ENCODE measurements at regions not wholly inside any gene's neighbourhood (a gene's known extent, or its start where the extent isn't known, plus 50 kb on each side); places are given as distances from the start of the nearest gene placed in this dataset.

- peaks cover 45% of the 10 kb centered on the region for H3K27me3 ChIP-seq (ENCODE audit: insufficient read depth, low read depth, severe bottlenecking)
- no peak overlapping the region for H3K27ac ChIP-seq
- TF ChIP-seq CTCF (IDR thresholded peaks at IDR 0.05; ENCODE audit: low read depth, low read length): no peak
- no peak for DNase-seq
- H3K4me3 ChIP-seq (ENCODE audit: low read depth, low read length): no peak overlapping the region
- no peaks in the 10 kb centered on the region for H3K36me3 ChIP-seq
- H3K9me3 ChIP-seq (ENCODE audit: severe bottlenecking): peaks cover 2% of the 10 kb centered on the region
These were observed 76.7 kb upstream of the ALOX12 start for GRCh38 chr17:6919158-6919557.

GRCh38 chr17:6923385-6923784 lies 72.5 kb upstream of the ALOX12 start:
- Histone ChIP-seq H3K4me3 (ENCODE audit: low read depth, low read length) (no peak overlapping the region), H3K36me3 (no peaks in the 10 kb centered on the region), H3K27me3 (ENCODE audit: insufficient read depth, low read depth, severe bottlenecking) (peaks cover 16% of the 10 kb centered on the region), H3K27ac (no peak overlapping the region), H3K9me3 (ENCODE audit: severe bottlenecking) (peaks cover 2% of the 10 kb centered on the region)
- no peak for DNase-seq
- no peak for TF ChIP-seq CTCF (IDR thresholded peaks at IDR 0.05; ENCODE audit: low read depth, low read length)

GRCh38 chr17:6924208-6924607 lies 71.6 kb upstream of the ALOX12 start:
- TF ChIP-seq CTCF (IDR thresholded peaks at IDR 0.05; ENCODE audit: low read depth, low read length): no peak
- H3K27me3 ChIP-seq (ENCODE audit: insufficient read depth, low read depth, severe bottlenecking): peaks cover 17% of the 10 kb centered on the region
- no peak for DNase-seq
- no peak overlapping the region for H3K4me3 ChIP-seq (ENCODE audit: low read depth, low read length)
- H3K27ac ChIP-seq: no peak overlapping the region
- H3K9me3 ChIP-seq (ENCODE audit: severe bottlenecking): peaks cover 2% of the 10 kb centered on the region
- no peaks in the 10 kb centered on the region for H3K36me3 ChIP-seq

GRCh38 chr17:6926667-6927066 lies 69.2 kb upstream of the ALOX12 start:
- no peaks in the 10 kb centered on the region for H3K36me3 ChIP-seq
- H3K4me3 ChIP-seq (ENCODE audit: low read depth, low read length): no peak overlapping the region
- no peak for DNase-seq
- H3K27ac ChIP-seq: no peak overlapping the region
- TF ChIP-seq CTCF (IDR thresholded peaks at IDR 0.05; ENCODE audit: low read depth, low read length): no peak
- H3K27me3 ChIP-seq (ENCODE audit: insufficient read depth, low read depth, severe bottlenecking): peaks cover 19% of the 10 kb centered on the region
- H3K9me3 ChIP-seq (ENCODE audit: severe bottlenecking): no peaks in the 10 kb centered on the region

GRCh38 chr17:6927290-6928126 lies 68.3 kb upstream of the ALOX12 start:
- H3K4me3 ChIP-seq (ENCODE audit: low read depth, low read length): no peak overlapping the region
- DNase-seq: no peak
- H3K27me3 ChIP-seq (ENCODE audit: insufficient read depth, low read depth, severe bottlenecking): peaks cover 24% of the 10 kb centered on the region
- no peak for TF ChIP-seq CTCF (IDR thresholded peaks at IDR 0.05; ENCODE audit: low read depth, low read length)
- no peak overlapping the region for H3K27ac ChIP-seq
- no peaks in the 10 kb centered on the region for H3K36me3 ChIP-seq
- no peaks in the 10 kb centered on the region for H3K9me3 ChIP-seq (ENCODE audit: severe bottlenecking)

GRCh38 chr17:6928193-6928592 lies 67.7 kb upstream of the ALOX12 start:
- H3K9me3 ChIP-seq (ENCODE audit: severe bottlenecking): peaks cover 5% of the 10 kb centered on the region
- no peak overlapping the region for H3K4me3 ChIP-seq (ENCODE audit: low read depth, low read length)
- peaks cover 29% of the 10 kb centered on the region for H3K27me3 ChIP-seq (ENCODE audit: insufficient read depth, low read depth, severe bottlenecking)
- H3K27ac ChIP-seq: no peak overlapping the region
- H3K36me3 ChIP-seq: no peaks in the 10 kb centered on the region
- TF ChIP-seq CTCF (IDR thresholded peaks at IDR 0.05; ENCODE audit: low read depth, low read length): no peak
- no peak for DNase-seq

Data from WERI-Rb-1 (cell line).